ENCODE measurements at regions not wholly inside any gene's neighbourhood (a gene's known extent, or its start where the extent isn't known, plus 50 kb on each side); places are given as distances from the start of the nearest gene placed in this dataset.
"Not testable (repeated sequence)": the region's sequence is repeated elsewhere in the genome, so short reads cannot be mapped to it uniquely, and the experiment has no call there.

- intact Hi-C loops (cut with DNase I): no loop called here
- WGBS, 2 donors: 50 to 64% methylated on average over 4 of the region's 4 CpGs
- Histone ChIP-seq H3K27me3 (no peaks in the 10 kb centered on the region), H3K9me3 (no peaks in the 10 kb centered on the region), H3K27ac (no peak overlapping the region), H3K4me3 (no peak overlapping the region), H3K4me1 (no peaks in the 10 kb centered on the region), H3K36me3 (no peaks in the 10 kb centered on the region)
- FAIRE-seq (no peak), ATAC-seq (no peak), DNase-seq (no peak)
- TF ChIP-seq, protein P1, sequence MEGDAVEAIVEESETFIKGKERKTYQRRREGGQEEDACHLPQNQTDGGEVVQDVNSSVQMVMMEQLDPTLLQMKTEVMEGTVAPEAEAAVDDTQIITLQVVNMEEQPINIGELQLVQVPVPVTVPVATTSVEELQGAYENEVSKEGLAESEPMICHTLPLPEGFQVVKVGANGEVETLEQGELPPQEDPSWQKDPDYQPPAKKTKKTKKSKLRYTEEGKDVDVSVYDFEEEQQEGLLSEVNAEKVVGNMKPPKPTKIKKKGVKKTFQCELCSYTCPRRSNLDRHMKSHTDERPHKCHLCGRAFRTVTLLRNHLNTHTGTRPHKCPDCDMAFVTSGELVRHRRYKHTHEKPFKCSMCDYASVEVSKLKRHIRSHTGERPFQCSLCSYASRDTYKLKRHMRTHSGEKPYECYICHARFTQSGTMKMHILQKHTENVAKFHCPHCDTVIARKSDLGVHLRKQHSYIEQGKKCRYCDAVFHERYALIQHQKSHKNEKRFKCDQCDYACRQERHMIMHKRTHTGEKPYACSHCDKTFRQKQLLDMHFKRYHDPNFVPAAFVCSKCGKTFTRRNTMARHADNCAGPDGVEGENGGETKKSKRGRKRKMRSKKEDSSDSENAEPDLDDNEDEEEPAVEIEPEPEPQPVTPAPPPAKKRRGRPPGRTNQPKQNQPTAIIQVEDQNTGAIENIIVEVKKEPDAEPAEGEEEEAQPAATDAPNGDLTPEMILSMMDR (IDR thresholded peaks at IDR 0.05): no peak
These were observed 743.8 kb upstream of the NEGR1 start for GRCh38 chr1:73026114-73026513.

DNA sequence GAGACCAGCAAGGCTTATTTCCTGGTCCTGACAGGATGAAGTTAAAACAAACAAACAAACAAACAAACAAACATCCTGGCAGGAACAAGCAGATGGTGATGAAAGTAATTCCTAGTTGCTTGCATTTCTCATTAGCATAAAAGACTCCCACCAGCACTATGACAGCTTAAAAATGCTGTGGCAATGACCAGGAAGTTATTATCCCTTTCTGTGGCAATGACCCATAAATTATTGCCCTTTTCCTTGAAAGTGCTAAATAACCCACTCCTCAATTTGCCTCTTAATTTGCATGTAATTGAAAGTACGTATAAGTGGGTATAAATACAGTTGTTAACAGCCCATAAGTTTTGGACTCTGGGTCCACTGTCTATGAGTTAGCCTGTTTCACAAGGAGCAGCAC lies 727.6 kb upstream of the NEGR1 start:
- WGBS, 2 donors: 19 to 35% methylated on average over 1 of the region's 1 CpG
- no peak overlapping the region for H3K27ac ChIP-seq
- H3K4me1 ChIP-seq: no peaks in the 10 kb centered on the region
- DNase-seq: no peak
- no peaks in the 10 kb centered on the region for H3K9me3 ChIP-seq
- TF ChIP-seq, protein P1 (IDR thresholded peaks at IDR 0.05): no peak
- no peak for FAIRE-seq
- no peaks in the 10 kb centered on the region for H3K27me3 ChIP-seq
- intact Hi-C loops (cut with DNase I): no loop called here
- no peak for ATAC-seq
- H3K36me3 ChIP-seq: no peaks in the 10 kb centered on the region
- H3K4me3 ChIP-seq: no peak overlapping the region

DNA sequence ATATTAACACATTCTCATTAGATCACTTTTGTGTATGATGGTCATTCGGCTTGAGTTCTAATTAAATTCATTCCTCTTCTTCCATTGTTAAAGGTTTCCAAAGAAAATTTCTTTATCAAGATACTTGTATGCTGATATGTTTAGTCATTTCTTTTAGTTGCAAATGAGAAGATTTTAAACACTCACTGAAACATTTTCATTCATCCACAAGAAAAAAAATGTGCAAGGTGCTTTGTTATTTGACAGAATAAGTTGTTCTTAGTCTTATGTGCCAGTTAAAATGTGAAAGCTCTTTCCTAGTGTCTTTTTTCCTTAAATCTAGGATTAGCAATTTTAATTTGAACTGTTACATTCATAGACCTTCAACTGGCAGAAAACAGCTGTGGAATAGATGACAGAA lies 727.0 kb upstream of the NEGR1 start:
- Histone ChIP-seq H3K4me3 (no peak overlapping the region), H3K27ac (no peak overlapping the region), H3K27me3 (no peaks in the 10 kb centered on the region), H3K4me1 (no peaks in the 10 kb centered on the region), H3K36me3 (no peaks in the 10 kb centered on the region), H3K9me3 (no peaks in the 10 kb centered on the region)
- no peak for ATAC-seq
- DNase-seq: no peak
- no peak for FAIRE-seq
- TF ChIP-seq, protein P1 (IDR thresholded peaks at IDR 0.05): no peak
- 25 to 29% methylated on average over 1 of the region's 1 CpG for WGBS, 2 donors
- intact Hi-C loops (cut with DNase I): no loop called here

DNA sequence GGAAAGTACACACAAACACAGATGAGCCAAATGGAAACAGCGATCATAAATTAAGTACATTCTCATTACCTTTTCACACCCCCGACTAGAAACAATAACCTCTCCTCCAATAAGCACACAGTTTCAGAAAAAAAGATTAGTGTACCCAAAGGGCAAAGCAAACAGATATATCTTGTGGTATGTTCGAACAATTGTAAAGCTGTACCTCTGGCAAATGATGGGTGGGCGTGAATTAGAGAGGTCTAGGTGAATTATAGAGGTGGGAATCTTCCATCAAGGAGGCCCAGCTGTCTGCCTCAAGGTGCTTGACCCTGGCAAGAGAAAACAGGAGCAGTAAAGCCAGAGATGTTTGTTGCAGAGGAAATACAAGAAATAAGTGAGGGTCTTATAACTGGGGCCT lies 715.3 kb upstream of the NEGR1 start:
- FAIRE-seq (no peak), ATAC-seq (no peak), DNase-seq (no peak)
- Histone ChIP-seq H3K4me3 (no peak overlapping the region), H3K27me3 (no peaks in the 10 kb centered on the region), H3K27ac (no peak overlapping the region), H3K9me3 (no peaks in the 10 kb centered on the region), H3K36me3 (no peaks in the 10 kb centered on the region), H3K4me1 (no peaks in the 10 kb centered on the region)
- intact Hi-C loops (cut with DNase I): no loop called here
- TF ChIP-seq, protein P1 (IDR thresholded peaks at IDR 0.05): no peak
- WGBS, 2 donors: 31 to 39% methylated on average over 4 of the region's 4 CpGs

GRCh38 chr1:72997041-72997440 lies 714.7 kb upstream of the NEGR1 start:
- intact Hi-C loops (cut with DNase I): no loop called here
- DNase-seq: no peak

GRCh38 chr1:72987871-72988270 lies 705.5 kb upstream of the NEGR1 start:
- 61 to 72% methylated on average over 4 of the region's 4 CpGs for WGBS, 2 donors
- H3K9me3 ChIP-seq; H3K4me1 ChIP-seq; H3K27me3 ChIP-seq; FAIRE-seq; ATAC-seq; intact Hi-C loops (cut with DNase I); H3K4me3 ChIP-seq; DNase-seq; H3K27ac ChIP-seq; H3K36me3 ChIP-seq: not testable (repeated sequence)

More at GRCh38 chr1:72997041-72997440, 714.7 kb upstream of the NEGR1 start:
- Histone ChIP-seq H3K27me3 (no peaks in the 10 kb centered on the region), H3K4me3 (no peak overlapping the region), H3K36me3 (no peaks in the 10 kb centered on the region), H3K9me3 (no peaks in the 10 kb centered on the region), H3K4me1 (no peaks in the 10 kb centered on the region), H3K27ac (no peak overlapping the region)
- 46 to 61% methylated on average over 3 of the region's 3 CpGs for whole genome bisulfite sequencing, 2 donors
- FAIRE-seq (no peak), ATAC-seq (no peak)
- TF ChIP-seq, protein P1 (IDR thresholded peaks at IDR 0.05): no peak

All from pancreas (tissue), 10 donors.